Stomach (tissue), 4 donors: ENCODE measurements at regions not wholly inside any gene's neighbourhood (a gene's known extent, or its start where the extent isn't known, plus 50 kb on each side); places are given as distances from the start of the nearest gene placed in this dataset.

ENCODE experiments used
- CTCF ChIP-seq, 7 experiments: fragments of 450-650 bp in 4 of 7; fragments of 200-600 bp in 3 of 7; sonication (generic) in 3 of 7; IDR thresholded peaks; one replicate each; pipeline ENCODE4 v1.5.1; 2016 to 2019; ENCODE audit warnings: antibody characterized with exemption in 7 of 7, control low read depth in 2 of 7, mild to moderate bottlenecking in 1 of 7
- POLR2A ChIP-seq, 4 donors: fragments of 450-650 bp; IDR thresholded peaks; one replicate each; pipeline ENCODE4 v1.6.1; 2016; ENCODE audit warnings: antibody characterized with exemption in 4 of 4, control low read depth in 2 of 4, mild to moderate bottlenecking in 1 of 4, moderate library complexity in 1 of 4
- POLR2AphosphoS5 ChIP-seq, 3 donors: sonication (generic); formaldehyde crosslinking; IDR thresholded peaks; one replicate each; pipeline ENCODE4 v1.6.1; 2016; ENCODE audit warnings: antibody characterized with exemption in 3 of 3

DNA sequence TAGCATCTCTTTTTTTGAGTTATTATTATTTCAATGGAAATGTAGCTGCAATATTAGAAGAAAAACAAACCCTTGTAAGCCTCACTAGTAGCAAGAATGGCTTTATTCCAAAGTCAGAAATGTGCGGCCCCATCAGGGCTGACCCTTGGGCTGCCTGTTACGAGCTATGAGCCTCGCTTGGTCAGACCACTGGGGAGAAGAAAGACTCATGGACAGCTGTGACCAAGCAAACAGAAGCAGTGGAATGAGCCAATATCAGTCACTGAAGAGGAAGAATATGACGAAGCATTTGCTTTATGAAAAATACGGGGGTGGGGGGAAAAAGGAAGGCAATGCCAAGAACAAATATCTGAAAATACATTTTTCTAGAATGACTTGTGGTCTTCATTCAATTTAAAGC lies 504.5 kb downstream of the LMO4 start:
- TF ChIP-seq POLR2A (IDR thresholded peaks at IDR 0.05) (no peak), CTCF (IDR thresholded peaks at IDR 0.05) (no peak), POLR2AphosphoS5 (IDR thresholded peaks at IDR 0.05) (no peak)
